NCI-H510A (cell line): ENCODE measurements at regions not wholly inside any gene's neighbourhood (a gene's known extent, or its start where the extent isn't known, plus 50 kb on each side); places are given as distances from the start of the nearest gene placed in this dataset.
"Not testable (repeated sequence)": the region's sequence is repeated elsewhere in the genome, so short reads cannot be mapped to it uniquely, and the experiment has no call there.

ENCODE experiments used
- DNase-seq: peaks from one replicate; lab custom pipeline; 2025; lab: John Stamatoyannopoulos, UW

DNA sequence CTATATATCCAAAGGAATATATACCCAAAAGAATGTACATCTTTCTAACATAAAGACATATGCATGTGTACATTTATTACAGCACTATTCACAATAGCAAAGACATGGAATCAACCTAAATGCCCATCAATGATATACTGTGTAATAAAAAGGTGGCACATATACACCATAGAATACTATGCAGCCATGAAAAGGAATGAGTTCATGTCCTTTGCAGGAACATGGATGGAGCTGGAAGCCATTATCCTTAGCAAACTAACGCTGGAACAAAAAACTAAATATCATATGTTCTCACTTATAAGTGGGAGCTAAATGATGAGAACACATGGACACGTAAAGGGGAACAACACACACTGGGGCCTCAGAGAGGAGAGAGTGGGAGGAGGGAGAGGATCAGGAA, 365.7 kb upstream of the FTMT start:
- DNase-seq = not testable (repeated sequence)

GRCh38 chr5:121489972-121490371, 361.7 kb upstream of the FTMT start:
- DNase-seq = no peak

GRCh38 chr5:121497176-121497575, 354.5 kb upstream of the FTMT start:
- no peak for DNase-seq

DNA sequence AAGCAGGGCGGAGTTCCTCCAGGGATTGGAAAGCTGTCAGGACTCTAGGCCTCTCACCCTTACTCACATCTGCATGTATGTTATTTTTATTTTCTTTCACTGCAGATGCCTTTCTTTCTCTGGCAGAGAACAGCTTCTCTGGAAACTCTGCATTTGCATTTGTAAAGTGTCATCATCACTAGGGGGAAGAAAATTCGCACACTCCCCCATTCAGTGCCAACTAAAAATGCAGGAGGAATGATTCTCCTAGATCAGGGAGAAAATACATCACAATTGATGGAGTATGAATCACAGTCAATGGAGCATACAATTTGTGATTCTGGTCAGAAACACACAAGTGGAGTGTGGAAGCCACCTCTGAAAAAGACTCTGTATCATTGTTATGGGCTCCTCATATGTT, 351.4 kb upstream of the FTMT start:
- no peak for DNase-seq

- DNase-seq = peak; percentile 1
Measured at GRCh38 chr5:121503111-121503840, 348.4 kb upstream of the FTMT start.

- DNase-seq = no peak
Measured at GRCh38 chr5:121516997-121517396, 334.7 kb upstream of the FTMT start.

GRCh38 chr5:121525706-121526105, 326.0 kb upstream of the FTMT start:
- no peak for DNase-seq

GRCh38 chr5:121526908-121527307, 324.8 kb upstream of the FTMT start:
- no peak for DNase-seq

GRCh38 chr5:121533814-121534213, 317.9 kb upstream of the FTMT start:
- DNase-seq = no peak

DNA sequence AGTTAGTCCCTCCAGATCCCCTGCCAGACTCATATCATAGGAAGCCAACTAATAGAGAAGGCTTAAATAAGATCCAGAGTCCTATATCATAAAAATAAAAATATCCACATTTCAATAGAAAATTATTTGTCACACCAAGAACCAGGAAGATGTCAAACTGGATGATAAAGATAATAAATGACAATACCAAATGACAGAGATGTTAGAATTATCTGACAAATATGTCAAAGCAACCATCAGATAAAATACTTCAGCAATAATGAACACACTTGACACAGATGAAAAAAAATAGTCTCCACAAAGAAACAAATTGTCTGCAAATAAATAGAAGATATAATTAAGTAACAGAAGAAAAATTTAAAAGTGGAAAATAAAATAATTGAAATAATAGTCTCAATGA, 300.7 kb upstream of the FTMT start:
- DNase-seq = no peak

- no peak for DNase-seq
Measured at GRCh38 chr5:121559832-121560231, 291.9 kb upstream of the FTMT start.

GRCh38 chr5:121572061-121572460, 279.6 kb upstream of the FTMT start:
- DNase-seq = no peak

GRCh38 chr5:121573721-121574382, 277.8 kb upstream of the FTMT start:
- no peak for DNase-seq

GRCh38 chr5:121581588-121581987, 270.1 kb upstream of the FTMT start:
- no peak for DNase-seq

DNA sequence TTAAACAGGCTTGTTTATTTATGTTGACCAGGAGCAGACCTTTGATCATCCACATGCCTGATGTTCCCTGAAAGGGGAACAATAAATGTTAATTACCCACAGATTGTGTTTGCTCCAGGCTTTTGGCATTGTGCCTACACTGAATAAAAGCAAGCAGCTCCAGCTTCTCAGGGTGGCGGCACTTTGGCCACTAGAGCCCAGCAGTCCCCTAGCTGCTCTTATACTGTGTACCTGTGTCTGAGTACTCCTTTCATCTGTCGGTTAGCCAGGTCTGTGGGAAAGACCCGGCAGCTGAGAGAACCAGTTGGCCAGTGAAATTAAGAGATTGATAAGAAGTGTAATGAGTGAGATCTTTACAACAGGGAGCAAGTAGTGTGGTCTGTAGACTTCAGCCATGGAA, 254.8 kb upstream of the FTMT start:
- no peak for DNase-seq

- no peak for DNase-seq
Measured at GRCh38 chr5:121608826-121609225, 242.9 kb upstream of the FTMT start.

GRCh38 chr5:121624035-121624434, 227.6 kb upstream of the FTMT start:
- DNase-seq = no peak

GRCh38 chr5:121628783-121629182, 222.9 kb upstream of the FTMT start:
- DNase-seq = no peak

DNA sequence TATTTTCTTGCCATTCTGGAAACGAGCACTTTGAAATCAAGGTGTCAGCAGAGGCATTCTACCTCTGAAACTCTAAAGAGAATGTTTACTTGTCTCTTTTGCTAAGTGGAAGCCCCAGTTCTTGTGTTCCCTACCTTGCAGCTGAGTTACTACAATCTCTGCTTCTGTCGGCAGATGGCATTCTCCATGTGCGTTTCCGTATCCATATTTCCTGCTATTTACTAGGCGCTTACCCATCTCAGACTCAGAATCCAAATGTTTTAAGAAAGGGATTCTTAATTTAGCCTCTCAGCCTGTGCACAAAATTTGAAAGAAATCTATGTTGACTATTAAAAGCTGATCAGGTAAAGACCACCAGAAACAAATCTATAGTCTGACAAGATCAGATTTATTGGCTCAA, 221.3 kb upstream of the FTMT start:
- no peak for DNase-seq

- no peak for DNase-seq
Measured at GRCh38 chr5:121634946-121635345, 216.7 kb upstream of the FTMT start.

DNA sequence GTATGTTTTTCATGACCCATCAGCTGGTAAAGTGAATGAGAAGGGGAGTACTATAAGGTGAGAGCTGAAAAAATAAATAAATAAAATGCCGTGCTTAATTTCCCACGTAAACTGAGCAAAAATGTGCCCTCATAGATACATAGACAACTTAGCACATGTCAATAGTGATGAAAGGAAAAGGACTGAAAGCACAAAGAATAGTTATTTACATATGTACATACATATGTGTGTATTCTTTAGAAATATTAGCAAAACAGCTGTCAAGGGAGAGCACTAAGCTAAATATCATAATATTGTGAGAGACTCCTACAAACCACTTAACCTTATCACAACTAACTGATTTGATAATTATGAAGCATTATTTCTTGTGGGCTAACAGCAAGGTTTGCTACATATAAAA, 213.6 kb upstream of the FTMT start:
- no peak for DNase-seq

DNA sequence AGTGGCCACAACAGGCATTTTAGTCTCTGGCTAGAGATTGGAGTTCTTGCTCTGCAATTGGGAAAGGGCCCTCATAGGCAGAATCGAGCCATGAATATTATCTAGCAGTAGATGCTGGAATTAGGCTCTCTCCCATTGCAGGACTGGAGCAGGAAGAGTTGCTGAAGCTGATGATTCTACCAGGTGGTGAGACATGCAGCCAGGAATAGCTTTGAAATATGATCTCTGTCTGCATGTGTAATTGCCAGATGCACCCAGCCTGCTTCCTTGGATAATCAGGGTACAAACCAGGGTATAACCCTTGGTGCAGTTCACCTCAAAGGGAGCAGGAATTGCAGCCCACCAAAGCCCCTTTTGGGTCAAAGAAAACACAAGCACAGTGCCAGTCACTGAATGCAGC, 211.4 kb upstream of the FTMT start:
- no peak for DNase-seq

DNA sequence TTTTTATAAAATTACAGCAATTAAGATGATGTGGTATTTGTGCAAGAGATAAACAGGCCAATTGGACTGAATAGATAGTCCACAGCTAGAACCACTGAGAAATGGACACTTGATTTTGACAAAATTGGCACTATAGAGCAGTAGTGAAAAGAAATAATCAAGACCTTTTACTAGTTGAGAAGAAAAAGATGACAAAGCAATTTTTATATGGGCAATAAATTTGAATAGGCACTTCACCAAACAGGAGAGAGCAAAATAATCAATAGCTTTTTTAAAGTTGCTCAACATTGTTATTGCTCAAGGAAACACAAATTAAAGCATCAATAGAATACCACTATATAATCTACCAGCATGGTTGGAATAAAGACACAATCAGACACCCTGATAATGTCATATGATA, 193.5 kb upstream of the FTMT start:
- no peak for DNase-seq

DNA sequence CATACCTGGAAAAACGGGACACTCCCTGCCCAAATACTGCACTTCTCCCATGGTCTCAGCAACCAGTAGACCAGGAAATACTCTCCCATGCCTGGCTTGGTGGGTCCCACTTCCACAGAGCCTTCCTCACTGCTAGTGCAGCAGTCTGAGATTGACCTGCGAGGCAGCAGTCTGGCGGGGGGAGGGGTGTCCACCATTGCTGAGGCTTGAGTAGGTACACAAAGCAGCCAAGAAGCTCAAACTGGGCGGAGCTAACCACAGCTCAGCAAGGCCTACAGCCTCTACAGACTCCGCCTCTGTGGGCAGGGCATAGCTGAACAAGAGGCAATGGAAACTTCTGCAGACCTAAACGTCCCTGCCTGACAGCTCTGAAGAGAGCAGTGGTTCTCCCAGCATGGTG, 191.5 kb upstream of the FTMT start:
- no peak for DNase-seq
